GM18505 (cell line): ENCODE measurements at regions not wholly inside any gene's neighbourhood (a gene's known extent, or its start where the extent isn't known, plus 50 kb on each side); places are given as distances from the start of the nearest gene placed in this dataset.
"Not testable (repeated sequence)": the region's sequence is repeated elsewhere in the genome, so short reads cannot be mapped to it uniquely, and the experiment has no call there.

Source experiments
- ATAC-seq: cut with Tn5 transposase; IDR thresholded peaks from one replicate; pipeline ENCODE4 v1.9.1; 2021; ENCODE audit not compliant: unreplicated experiment
- POLR2A ChIP-seq: IDR thresholded peaks from 4 replicates; pipeline ENCODE4 v1.6.1; 2011; ENCODE audit warnings: borderline replicate concordance; ENCODE audit not compliant: insufficient read depth, insufficient read length; ENCODE audit errors: extremely low read depth

- no peak for TF ChIP-seq POLR2A
- no peak for ATAC-seq
Observed at GRCh38 chr17:16888413-16889087, 83.4 kb downstream of the TNFRSF13B start.

DNA sequence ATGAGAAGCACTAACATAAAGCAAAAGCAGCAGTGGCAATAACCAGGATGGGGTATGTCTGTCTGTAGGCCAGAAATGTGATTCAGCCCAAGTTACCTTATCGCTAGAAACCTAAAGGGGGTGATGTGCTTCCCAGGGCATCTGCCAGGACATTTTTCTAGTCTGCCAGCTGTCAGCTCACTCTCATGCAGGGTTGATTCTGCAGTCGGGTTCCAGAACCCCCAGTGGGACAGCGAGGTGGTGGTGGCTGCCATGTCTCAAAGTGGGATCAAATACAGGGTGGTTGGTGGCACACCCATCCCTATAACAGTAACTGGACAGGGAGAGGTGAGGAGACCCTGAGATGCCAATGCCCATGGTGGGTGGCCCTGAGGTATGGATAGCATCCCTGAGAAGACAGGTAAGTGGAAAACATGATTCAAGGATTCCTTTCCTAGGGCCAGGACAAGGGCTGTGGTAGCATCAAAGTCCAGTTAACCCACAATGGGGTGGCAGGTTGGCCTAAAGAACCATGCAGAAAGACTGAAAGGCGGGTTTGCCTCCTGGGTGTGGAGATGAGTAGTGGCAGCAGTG is 84.3 kb downstream of the TNFRSF13B start:
- ATAC-seq: no peak
- TF ChIP-seq POLR2A: no peak

DNA sequence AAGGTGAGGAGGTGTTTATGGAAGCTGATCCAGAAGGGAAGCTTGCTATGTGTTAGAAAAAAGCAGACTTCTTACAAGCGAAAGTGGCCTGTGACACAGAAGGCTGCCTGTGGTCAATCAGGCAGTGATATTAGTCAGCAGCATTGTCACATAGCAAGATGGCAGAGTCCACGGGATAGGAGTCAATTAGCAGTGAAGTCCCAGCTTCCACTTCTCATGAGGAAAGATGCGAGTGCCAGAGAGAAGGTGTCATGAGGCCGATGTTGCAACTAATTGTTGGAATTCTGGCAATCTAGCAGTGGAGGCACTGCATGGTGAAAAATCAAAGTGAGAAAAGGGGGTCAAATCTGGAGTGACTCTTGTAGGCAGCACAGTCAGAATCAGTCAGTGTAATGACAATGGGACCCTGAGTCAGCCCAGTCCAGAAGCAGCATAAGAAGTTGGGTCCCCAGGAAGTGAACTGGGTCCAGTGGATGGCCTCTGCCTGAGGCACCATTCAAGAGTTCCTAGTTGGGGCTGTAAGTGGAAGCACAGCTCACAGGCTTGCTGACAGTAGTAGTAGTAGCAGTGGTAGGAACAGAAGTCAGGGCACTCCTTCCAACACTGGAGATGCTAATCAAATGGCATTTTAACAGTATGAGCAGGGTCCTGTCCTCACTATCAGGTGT is 85.1 kb downstream of the TNFRSF13B start:
- peak; percentile 84 for ATAC-seq

DNA sequence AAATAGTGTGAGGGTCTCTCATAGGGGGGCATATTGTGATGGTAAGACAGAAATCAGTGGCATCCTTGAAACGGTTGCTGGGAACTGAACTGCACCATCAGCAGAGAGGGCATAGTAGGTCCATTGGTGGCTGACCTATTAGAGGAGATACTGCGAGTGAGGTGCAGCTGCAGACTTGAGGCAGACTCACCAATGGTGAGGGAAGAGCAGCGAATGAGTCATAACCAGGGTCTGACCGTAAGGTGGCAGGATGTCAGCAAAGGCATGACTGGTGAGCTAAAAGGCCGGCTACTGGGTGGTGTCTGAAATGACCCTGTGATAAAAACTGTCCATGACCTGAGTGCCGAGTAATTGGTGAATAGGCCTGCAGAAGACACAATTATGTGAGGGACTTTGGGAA is 86.7 kb downstream of the TNFRSF13B start:
- not testable (repeated sequence) for ATAC-seq

More for the DNA sequence above, 85.1 kb downstream of the TNFRSF13B start:
- no peak for TF ChIP-seq POLR2A

GRCh38 chr17:16882926-16883265 is 89.0 kb downstream of the TNFRSF13B start:
- ATAC-seq: not testable (repeated sequence)

DNA sequence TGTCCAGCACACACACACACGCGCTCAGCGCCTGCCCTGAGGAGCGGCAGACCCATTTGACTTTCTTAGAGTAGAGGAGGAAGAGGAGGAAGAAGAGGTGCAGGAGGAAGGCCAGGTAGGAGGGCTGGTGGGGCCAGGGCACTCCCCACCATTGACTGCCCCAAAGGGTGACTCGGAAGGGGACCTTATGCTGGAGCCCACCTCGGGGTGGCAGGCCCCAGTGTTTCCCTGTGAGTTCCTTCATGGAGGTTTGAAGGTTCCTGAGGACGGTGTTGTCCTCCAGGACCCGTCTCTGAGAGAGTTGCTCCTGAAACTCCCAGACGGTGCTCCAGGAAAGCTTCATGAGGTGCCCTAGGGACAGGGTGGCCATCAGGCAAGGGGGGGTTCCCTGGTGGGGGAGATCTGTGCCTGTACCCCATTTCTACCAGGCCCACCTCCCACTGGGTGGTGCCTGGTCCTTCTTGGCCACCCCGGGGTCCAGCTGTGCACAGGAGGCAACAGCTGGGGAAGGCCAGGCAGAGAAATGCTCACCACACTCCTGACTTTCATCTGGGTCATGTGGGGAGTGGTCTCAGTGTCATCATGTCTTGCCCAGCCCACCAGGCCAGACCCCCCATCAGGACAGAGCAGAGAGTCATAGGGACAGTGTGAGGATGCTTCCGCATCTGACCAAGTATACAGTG is 89.5 kb downstream of the TNFRSF13B start:
- no peak for ATAC-seq

GRCh38 chr17:16881239-16881924 is 90.5 kb downstream of the TNFRSF13B start:
- ATAC-seq: no peak
- no peak for TF ChIP-seq POLR2A

More for the DNA sequence above, 89.5 kb downstream of the TNFRSF13B start:
- no peak for TF ChIP-seq POLR2A

DNA sequence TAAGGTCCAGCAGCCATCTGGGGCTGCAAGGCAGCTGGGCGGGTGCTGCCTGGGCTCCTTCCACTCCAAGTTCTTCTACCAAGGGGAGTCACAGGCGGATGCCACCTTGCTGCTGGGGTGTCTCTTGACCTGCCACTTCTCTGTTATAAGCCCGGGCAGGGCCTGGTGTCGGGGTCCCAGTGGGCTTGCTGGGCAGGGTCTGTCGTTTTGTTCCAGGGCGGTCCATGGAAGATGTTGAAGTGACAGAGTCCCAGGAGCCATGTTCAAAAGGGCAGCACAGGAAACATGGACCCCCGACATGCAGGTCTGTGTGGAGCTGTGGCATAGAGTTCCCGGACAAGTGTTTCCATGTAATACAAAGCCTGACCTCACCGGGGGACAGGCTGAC is 91.1 kb downstream of the TNFRSF13B start:
- no peak for TF ChIP-seq POLR2A
- ATAC-seq: no peak

DNA sequence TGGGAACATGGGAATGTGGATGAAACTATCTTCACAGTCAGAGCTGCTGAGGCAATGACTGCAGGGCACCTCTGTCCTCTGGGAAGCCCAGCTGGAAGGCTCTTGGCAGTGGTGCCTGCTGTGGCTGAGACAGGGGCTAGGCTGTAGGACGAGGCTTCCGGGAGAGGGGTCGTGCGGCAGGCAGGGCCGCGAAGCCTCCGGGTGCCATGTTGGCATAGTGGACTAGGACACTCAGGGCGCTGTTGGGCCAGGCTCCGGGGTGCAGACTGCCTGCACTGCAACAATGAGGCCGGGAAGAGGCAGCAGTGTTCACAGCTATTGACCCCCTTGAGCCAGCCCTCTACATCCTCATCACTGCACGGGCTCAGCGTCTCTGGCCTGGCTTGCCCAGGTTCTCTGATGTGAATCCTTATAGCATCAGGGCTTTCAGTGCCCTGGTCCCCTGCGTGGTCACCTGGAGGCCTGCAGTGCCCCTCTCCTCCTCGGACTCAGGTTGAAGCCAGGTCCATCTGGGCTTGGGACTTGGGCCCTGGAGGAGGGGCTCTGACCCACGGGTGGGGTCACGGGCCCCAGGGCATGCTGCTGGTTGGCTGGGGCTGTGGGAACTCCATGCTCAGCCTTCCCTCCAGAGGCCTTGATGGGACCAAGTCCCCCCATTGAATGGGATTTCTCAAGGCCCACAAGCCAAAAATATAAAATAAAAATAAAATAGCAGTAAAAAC is 91.6 kb downstream of the TNFRSF13B start:
- ATAC-seq: no peak

DNA sequence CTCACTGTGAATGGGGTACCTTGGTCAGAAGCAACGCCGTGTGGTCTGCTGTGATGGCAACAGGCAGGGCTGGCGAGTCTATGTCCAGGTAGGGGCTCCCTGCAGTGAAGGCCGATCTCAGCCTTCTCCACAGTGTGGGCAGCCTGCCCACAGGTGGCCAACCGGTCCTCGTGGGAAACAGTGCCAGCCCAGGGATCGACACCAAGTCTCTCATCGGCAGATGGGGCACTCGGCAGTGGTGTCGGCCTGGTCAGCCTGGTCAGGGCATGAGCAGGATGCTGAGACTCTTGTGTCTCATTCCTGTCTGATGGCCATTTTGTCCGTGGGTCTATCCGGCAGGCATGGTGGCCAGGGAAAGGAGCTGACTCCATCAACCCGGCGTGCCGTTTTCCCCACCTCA is 92.2 kb downstream of the TNFRSF13B start:
- ATAC-seq: no peak
- TF ChIP-seq POLR2A: no peak

More for the DNA sequence above, 91.6 kb downstream of the TNFRSF13B start:
- no peak for TF ChIP-seq POLR2A

GRCh38 chr17:16878606-16879005 is 93.3 kb downstream of the TNFRSF13B start:
- no peak for TF ChIP-seq POLR2A
- ATAC-seq: no peak

GRCh38 chr17:16878084-16878483 is 93.8 kb downstream of the TNFRSF13B start:
- ATAC-seq: no peak
- no peak for TF ChIP-seq POLR2A

GRCh38 chr17:16877099-16877498 is 94.8 kb downstream of the TNFRSF13B start:
- no peak for TF ChIP-seq POLR2A
- no peak for ATAC-seq

GRCh38 chr17:16875662-16876061 is 96.3 kb downstream of the TNFRSF13B start:
- no peak for ATAC-seq
- no peak for TF ChIP-seq POLR2A

DNA sequence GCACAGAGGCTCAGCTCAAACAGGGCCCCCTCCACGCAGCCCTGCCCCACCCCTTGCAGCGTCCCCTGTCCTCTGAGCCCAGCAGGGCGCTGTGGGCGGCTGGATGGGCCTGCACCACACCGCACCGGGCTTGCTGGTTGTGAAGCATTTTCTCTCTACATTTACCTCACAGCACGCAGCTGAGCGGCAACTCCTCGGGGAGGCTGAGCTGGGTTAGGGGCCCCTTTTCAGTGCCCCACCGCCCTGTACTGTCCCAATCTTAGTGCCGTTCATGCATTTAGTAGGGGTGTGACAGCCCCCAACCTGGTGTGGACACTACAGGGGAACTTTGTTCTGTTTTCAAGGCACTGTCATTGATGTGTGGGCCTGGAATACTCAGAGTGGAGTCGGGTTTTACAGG is 97.7 kb downstream of the TNFRSF13B start:
- ATAC-seq: not testable (repeated sequence)
